ENCODE measurements at regions not wholly inside any gene's neighbourhood (a gene's known extent, or its start where the extent isn't known, plus 50 kb on each side); places are given as distances from the start of the nearest gene placed in this dataset.

GRCh38 chr13:53822136-53822535 lies 793.5 kb downstream of the OLFM4 start:
- TF ChIP-seq CTCF (conservative IDR thresholded peaks at IDR 0.05; ENCODE audit: low read depth, low read length), result no peak
- TF ChIP-seq EZH2 (IDR thresholded peaks at IDR 0.05; ENCODE audit: borderline replicate concordance, low read depth, low read length, poor library complexity, severe bottlenecking), result no peak

All from A673 (cell line).